Cardiac septum (tissue), 1 donor: ENCODE measurements at regions not wholly inside any gene's neighbourhood (a gene's known extent, or its start where the extent isn't known, plus 50 kb on each side); places are given as distances from the start of the nearest gene placed in this dataset.
"Not testable (repeated sequence)": the region's sequence is repeated elsewhere in the genome, so short reads cannot be mapped to it uniquely, and the experiment has no call there.

ENCODE experiments used
- DNase-seq: peaks from one replicate; pipeline ENCODE4 v3.0.0-alpha.2; 2020; ENCODE audit warnings: low spot score
- intact Hi-C: fragments of 100-400 bp; cut with DNase I; formaldehyde crosslinking; loops from one replicate; pipeline ENCODE4 v1.14.0; 2022
- donor health status: DM: no; HTN: no; CAD: no.

DNA sequence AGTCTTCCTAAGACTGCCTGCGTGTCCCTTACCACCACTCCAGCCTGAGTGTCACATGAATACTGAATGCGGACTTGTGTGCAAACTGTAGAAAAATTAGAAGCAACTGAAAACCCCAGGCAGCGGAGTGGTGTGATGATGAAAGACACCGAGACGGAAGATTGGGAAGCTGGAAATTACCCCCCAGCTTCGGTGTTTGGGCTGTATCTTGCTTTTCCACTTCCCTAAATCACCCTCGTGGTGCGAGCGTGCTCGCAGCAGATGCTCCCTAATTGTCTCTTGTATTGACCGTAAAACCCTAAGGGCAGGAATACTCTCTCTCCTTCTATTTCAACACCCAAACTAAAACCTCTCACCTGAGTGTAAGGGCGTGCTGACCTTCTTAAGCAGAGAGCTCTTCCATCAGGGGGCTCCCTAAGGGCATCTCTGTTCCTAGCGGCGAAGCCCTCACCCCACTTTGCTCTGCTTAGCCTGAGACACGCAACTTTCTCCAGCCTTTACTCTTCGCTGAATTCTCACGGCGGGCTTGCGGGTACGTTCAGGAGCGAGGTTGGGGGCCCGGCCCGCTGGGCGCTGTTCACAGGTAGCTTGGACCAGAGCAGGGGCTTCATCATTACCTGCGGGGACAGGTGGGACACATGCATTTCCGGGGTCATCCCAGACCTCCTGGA is 62.4 kb downstream of the CRYBB2 start:
- intact Hi-C loops, result no loop called here
- no peak for DNase-seq

GRCh38 chr22:25282346-25282670 is 62.9 kb downstream of the CRYBB2 start:
- no peak for DNase-seq
- intact Hi-C loops, result no loop called here

- intact Hi-C loops, result no loop called here
- no peak for DNase-seq
Observed at GRCh38 chr22:25282671-25283561, 63.5 kb downstream of the CRYBB2 start.

- intact Hi-C loops, result not testable (repeated sequence)
Observed at GRCh38 chr22:25288481-25288880, 69.0 kb downstream of the CRYBB2 start.

GRCh38 chr22:25301912-25302311 is 82.5 kb downstream of the CRYBB2 start:
- intact Hi-C loops, DNase-seq: not testable (repeated sequence)

More at GRCh38 chr22:25288481-25288880, 69.0 kb downstream of the CRYBB2 start:
- DNase-seq, result not testable (repeated sequence)

DNA sequence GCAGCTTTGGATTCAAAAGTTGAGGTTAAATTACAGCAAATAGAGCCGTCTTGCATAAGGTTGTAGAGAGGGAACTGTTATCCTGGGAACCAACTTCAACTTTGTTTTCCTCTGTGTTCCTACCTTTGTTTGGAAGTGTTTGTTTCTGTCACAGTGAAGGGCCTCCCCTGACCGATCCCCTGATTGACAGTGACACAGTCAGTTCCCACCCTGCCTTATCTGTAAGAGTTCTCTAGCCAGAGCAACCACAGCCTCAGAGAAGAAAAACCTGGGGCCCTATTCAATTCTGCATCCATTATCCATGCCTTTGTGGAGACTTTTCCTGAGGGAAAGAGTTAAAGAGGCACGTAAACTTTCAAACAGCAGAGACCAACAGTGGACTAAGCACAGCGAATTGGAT is 90.1 kb downstream of the CRYBB2 start:
- intact Hi-C loops, DNase-seq: not testable (repeated sequence)

- DNase-seq, intact Hi-C loops: not testable (repeated sequence)
Observed at GRCh38 chr22:25311924-25312323, 92.5 kb downstream of the CRYBB2 start.

DNA sequence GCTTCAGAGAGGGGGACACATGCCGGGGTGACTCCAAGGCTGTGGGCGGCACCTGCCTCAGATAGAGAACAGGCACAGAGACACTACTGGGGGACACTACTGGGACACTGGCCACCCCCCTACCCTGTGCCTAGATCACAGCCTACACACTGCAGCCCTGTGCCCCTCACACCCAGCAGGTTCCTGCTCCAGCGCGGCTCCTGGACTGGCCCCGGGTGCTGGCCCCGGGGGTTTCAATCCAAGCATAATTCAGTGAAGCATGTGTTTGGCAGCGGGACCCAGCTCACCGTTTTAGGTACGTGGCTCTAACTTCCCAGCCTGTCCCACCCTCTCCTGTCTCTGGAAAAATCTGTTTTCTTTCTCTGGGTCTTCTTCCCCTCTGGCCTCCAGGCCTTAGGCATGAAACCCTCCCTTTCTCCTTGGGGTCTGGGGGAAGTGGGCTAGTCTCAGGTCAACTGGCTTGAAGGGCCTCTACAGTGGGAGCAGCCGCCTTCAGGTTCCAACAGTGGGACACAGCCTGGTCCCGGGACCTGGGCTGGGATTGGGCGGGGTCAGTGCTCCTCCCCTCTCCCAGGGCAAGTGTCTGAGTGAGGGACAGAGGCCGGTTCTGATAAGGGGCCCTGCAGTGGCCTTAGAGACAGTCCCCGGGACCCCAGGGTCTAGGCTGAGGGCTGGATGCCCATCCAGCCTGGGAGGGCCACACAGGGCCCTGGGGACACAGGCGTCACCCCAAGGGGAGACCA is 98.8 kb downstream of the CRYBB2 start:
- intact Hi-C loops, result no loop called here
- no peak for DNase-seq

GRCh38 chr22:25327018-25327755 is 107.7 kb downstream of the CRYBB2 start:
- intact Hi-C loops, result no loop called here
- no peak for DNase-seq

GRCh38 chr22:25331050-25331449 is 111.6 kb downstream of the CRYBB2 start:
- intact Hi-C loops, result loop anchor here (10.0 kb wide), 1 partner anchor 246 kb away; no protein-coding TSS in a partner anchor

GRCh38 chr22:25331911-25332310 is 112.5 kb downstream of the CRYBB2 start:
- intact Hi-C loops, result loop anchor here (10.0 kb wide), 1 partner anchor 247 kb away; no protein-coding TSS in a partner anchor
- DNase-seq, result not testable (repeated sequence)

More at GRCh38 chr22:25331050-25331449, 111.6 kb downstream of the CRYBB2 start:
- DNase-seq, result no peak

DNA sequence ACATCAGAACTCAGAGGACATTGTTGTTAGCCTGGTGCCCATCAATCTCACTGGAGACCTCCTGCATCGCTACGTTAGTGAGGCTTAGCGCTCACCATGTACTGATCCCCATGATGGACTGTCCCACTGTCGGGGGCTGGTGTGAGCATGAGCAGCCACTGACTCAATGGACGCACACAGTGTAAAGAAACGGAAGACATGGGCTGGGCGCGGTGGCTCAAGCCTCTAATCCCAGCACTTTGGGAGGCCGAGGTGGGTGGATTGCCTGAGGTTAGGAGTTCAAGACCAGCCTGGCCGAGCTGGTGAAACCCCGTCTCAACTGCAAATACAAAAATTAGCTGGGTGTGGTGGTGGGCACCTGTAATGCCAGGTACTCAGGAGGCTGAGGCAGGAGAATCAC is 112.9 kb downstream of the CRYBB2 start:
- intact Hi-C loops, result loop anchor here (10.0 kb wide), 1 partner anchor 248 kb away; no protein-coding TSS in a partner anchor
- DNase-seq, result no peak

DNA sequence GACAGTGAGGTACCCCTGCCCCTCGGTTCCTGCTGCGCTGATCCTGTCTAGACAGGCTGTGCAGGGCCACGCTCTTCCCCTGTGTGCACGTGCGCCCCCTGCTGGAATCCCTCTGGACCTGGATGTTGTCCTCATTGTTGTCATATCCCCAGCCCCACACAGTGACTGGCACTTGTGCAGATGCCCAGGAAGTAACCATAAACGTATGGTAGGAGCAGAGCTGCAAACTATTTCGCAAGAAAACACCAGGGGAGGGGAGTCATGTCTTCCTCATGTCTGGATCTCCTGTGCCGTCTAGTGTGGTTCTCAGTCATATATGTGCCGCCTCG is 114.7 kb downstream of the CRYBB2 start:
- intact Hi-C loops, result loop anchor here (10.0 kb wide), 1 partner anchor 249 kb away; no protein-coding TSS in a partner anchor
- DNase-seq, result no peak

DNA sequence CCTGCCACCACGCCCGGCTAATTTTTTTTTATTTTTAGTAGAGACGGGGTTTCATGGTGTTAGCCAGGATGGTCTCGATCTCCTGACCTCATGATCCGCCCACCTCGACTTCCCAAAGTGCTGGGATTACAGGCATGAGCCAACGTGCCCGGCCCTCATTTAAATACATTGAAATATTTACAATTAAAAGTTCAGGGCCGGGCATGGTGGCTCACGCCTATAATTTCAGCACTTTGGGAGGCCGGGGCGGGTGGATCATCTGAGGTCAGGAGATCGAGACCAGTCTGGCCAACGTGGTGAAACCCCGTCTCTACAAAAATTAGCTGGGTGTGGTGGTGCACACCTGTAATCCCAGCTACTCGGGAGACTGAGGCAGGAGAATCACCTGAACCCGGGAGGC is 115.2 kb downstream of the CRYBB2 start:
- intact Hi-C loops, result loop anchor here (5.0 to 10.0 kb wide), 2 partner anchors 132 to 250 kb away; no protein-coding TSS in a partner anchor
- not testable (repeated sequence) for DNase-seq

- intact Hi-C loops, result loop anchor here (5.0 to 10.0 kb wide), 2 partner anchors 133 to 250 kb away; no protein-coding TSS in a partner anchor
Observed at GRCh38 chr22:25335276-25335675, 115.8 kb downstream of the CRYBB2 start.

GRCh38 chr22:25340536-25340935 is 121.1 kb downstream of the CRYBB2 start:
- intact Hi-C loops, DNase-seq: not testable (repeated sequence)

More at GRCh38 chr22:25335276-25335675, 115.8 kb downstream of the CRYBB2 start:
- not testable (repeated sequence) for DNase-seq

DNA sequence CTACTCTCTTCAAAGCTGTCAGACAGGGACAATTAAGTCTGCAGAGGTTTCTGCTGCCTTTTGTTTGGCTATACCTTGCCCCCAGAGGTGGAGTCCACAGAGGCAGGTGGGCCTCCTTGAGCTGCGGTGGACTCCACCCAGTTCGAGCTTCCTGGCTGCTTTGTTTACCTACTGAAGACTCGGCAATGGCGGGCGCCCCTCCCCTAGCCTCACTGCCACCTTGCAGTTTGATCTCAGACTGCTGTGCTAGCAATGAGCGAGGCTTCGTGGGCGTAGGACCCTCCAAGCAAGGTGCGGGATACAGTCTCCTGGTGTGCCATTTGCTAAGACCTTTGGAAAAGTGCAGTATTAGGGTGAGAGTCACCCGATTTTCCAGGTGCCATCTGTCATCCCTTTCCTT is 124.9 kb downstream of the CRYBB2 start:
- DNase-seq, intact Hi-C loops: not testable (repeated sequence)

DNA sequence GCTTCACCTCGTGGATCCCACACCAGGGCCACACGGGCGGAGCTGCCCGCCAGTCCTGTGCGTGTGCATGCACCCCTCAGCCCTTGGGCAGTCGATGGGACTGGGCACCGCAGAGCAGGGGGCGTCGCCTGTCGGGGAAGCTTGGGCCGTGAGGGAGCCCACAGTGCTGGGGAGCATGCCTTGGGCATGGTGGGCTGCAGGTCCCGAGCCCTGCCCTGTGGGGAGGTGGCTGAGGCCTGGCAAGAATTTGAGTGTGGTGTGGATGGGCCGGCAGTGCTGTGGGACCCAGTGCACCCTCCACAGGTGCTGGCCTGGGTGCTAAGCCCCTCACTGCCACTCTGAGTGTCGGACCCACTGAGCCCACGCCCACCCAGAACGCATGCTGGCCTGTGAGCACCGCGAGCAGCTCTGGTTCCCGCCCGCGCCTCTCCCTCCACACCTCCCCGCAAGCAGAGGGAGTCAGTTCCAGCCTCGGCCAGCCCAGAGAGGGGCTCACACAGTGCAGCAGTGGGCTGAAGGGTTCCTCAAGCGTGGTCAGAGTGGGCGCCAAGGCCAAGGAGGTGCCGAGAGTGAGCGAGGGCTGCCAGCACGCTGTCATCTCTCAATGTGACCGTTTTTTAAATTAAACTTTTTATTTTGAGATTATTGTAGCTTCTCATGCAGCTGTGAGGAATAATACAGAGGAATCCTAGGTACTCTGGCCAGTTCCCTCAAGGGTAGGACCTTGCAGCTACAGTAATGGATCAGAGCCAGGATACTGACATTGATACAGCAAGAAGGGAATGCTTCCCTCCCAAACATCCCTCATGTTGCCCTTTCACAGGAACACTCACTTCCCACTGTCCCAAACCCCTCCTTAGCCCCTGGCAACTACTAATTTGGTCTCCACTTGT is 127.7 kb downstream of the CRYBB2 start:
- DNase-seq, result no peak
- intact Hi-C loops, result no loop called here
